ENCODE measurements at regions not wholly inside any gene's neighbourhood (a gene's known extent, or its start where the extent isn't known, plus 50 kb on each side); places are given as distances from the start of the nearest gene placed in this dataset.

DNA sequence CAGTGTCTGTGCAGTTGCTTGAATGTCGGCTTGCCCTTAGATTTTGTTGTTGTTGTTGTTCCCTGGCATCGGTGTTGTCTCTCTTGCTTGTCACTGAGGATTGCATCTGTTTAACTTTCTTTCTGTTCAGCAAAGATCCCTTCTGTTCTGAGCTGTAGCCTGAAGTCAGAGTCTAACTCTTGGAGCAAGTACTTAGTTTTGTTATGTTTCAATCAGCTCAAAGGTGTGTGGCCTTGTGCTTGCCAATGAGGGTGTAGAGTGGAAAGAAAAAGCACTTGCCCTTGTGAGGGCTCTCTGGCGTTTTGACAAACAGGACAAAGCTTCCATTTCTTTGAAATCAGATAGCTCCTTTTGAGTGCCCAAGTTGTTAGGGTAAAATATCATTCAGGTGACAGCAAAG is 757.1 kb upstream of the CDH7 start:
- no peak for TF ChIP-seq ZFX (IDR thresholded peaks at IDR 0.05)
- TF ChIP-seq, protein P1, sequence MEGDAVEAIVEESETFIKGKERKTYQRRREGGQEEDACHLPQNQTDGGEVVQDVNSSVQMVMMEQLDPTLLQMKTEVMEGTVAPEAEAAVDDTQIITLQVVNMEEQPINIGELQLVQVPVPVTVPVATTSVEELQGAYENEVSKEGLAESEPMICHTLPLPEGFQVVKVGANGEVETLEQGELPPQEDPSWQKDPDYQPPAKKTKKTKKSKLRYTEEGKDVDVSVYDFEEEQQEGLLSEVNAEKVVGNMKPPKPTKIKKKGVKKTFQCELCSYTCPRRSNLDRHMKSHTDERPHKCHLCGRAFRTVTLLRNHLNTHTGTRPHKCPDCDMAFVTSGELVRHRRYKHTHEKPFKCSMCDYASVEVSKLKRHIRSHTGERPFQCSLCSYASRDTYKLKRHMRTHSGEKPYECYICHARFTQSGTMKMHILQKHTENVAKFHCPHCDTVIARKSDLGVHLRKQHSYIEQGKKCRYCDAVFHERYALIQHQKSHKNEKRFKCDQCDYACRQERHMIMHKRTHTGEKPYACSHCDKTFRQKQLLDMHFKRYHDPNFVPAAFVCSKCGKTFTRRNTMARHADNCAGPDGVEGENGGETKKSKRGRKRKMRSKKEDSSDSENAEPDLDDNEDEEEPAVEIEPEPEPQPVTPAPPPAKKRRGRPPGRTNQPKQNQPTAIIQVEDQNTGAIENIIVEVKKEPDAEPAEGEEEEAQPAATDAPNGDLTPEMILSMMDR (conservative IDR thresholded peaks at IDR 0.05): no peak
- H3K27ac ChIP-seq: no peak overlapping the region

DNA sequence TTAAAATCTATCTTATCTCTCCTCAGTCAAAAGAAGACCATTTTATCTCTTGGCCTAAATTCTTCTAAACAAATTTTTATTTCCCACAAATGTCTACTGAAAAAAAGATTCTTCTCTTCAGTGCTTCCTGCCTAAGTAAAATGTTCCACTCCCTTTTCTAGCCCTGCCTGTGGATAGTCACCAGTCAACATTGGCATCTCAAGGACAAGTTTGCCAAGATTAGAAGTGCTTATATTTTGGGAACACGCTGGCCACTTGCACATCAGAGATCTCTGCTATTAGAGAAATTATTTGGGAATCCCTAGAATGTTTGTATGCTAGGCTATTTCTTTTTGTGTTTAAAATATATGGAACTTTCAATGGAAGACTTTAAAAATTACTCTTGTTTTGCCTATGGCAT is 758.2 kb upstream of the CDH7 start:
- H3K27ac ChIP-seq: no peak overlapping the region
- TF ChIP-seq ZFX (IDR thresholded peaks at IDR 0.05): no peak
- TF ChIP-seq, protein P1 (conservative IDR thresholded peaks at IDR 0.05): no peak

DNA sequence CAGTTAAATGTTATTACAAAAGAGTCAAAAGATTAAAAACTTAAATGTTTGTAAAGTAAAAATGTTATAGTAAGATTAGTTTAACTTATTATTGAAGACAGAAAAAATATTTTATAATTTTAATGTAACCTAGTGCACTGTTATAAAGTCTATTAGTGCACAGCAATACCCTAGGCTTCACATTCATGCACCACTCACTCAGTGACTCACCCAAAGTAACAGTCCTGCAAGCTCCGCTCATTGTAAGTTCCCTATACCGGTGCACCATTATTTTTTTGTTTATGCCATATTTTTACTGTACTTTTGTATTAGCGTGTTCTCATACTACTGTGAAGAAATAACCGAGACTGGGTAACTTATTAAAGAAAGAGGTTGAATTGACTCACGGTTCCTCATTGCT is 759.7 kb upstream of the CDH7 start:
- TF ChIP-seq, protein P1 (conservative IDR thresholded peaks at IDR 0.05): no peak
- no peak for TF ChIP-seq ZFX (IDR thresholded peaks at IDR 0.05)
- H3K27ac ChIP-seq: no peak overlapping the region

DNA sequence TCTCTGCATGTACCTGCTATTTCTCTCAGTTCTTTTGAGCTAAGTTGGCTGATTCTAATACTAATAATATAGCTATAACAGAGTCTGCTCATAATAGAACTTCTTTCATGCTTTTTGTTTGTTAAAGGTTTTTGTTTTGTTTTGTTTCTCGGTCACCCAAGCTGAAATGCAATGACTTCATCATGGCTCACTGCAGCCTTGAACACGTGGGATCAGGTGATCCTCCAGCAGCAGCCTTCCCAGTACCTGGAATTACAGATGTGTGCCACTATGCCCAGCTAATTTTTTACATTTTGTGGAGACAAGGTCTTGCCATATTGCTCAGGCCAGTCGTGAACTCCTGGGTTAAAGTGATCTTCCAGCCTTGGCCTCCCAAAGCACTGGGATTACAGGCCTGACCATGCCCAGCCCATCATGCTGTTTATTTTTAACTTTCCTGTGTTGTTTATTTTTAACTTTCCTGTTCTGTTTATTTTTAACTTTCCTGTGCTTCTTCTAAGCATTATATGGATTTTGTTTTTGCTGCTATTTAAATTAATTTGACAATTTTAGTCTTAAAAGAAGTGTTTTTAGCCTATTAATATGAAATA is 763.8 kb upstream of the CDH7 start:
- no peak for TF ChIP-seq ZFX (IDR thresholded peaks at IDR 0.05)
- TF ChIP-seq, protein P1 (conservative IDR thresholded peaks at IDR 0.05): no peak
- H3K27ac ChIP-seq: no peak overlapping the region

DNA sequence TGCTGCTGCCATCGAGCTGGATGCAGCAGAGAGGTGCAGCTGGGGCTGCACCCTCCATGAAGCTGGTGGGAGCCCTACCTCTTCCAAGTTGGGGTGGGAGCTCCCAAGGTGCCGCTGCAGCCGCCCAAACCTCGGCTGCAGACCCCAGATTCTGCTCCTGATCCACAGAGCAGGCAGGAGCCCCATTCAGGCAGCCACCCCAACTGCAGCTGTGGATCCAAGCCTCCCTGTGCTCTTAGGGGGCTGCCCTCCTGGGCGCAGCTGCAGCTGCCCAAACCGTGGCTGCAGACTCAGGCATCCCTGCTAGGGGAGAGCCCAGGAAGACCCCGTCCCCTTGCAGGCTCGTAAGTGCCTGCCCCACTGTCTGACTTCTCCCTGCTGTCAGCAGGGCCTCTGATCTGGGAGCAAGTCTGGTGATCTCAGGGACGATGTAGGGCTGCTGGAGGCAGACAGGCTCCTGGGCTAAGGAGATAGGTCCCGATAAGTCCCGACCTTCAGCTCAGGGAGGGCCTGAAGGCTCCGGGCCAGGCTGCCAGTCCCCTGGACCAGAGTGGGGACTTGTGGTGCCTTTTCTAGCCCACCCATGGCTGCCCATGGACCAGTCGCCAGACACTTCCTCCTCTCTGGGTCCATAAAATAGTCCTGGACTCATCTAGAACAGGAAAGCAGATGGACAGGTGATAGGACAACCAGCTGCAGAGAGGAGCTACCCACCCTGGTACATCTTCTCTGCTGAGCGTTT is 767.1 kb upstream of the CDH7 start:
- H3K27ac ChIP-seq: no peak overlapping the region
- no peak for TF ChIP-seq ZFX (IDR thresholded peaks at IDR 0.05)
- TF ChIP-seq, protein P1 (conservative IDR thresholded peaks at IDR 0.05): no peak

DNA sequence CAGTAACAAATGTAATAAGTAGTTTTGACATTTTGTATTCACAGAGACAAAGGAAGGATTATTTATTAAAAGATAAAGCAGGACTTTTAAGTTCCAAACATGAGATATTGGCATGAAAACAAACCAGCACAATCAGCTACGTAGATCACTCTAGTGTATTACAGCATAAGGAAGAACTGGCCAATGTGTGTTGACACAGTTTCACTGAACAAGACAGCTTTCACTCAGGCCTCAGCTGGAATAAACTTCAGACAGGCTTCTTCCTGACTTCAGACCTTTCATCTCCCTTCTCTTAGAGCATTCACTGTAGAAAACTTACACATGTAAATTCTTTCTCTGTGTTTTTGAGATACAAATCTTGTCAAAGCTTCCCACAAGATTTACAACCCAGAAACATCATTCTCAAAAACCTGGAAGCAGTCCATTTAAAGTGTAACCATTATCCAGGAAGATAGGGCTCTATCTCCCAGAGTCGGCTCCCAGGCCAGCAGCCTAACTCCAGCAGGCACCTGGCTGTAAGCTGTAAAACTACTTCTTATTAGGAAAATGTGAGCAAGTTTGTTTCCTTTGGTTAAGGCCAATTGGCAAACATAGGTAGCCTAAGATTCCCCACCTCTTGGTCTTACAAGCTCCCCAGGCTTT is 768.3 kb upstream of the CDH7 start:
- TF ChIP-seq, protein P1 (conservative IDR thresholded peaks at IDR 0.05): no peak
- TF ChIP-seq ZFX (IDR thresholded peaks at IDR 0.05): no peak
- no peak overlapping the region for H3K27ac ChIP-seq

DNA sequence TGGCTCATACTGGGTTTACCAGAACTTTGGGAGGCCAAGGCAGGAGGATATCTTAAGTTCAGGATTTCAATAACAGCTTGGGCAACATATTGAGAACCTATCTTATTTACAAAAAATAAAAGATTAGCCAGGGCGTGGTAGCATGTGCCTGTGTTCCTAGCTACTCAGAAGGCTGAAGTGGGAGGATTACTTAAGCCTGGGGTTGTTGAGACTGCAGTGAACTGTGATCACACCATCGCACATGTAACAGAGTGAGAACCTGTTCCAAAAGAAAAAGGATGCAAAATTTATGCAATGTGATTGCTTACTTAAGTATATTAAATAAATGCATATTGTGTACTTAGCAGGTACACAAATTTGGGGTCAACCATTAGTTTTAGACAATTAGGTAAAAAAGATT is 768.9 kb upstream of the CDH7 start:
- TF ChIP-seq, protein P1 (conservative IDR thresholded peaks at IDR 0.05): no peak
- no peak for TF ChIP-seq ZFX (IDR thresholded peaks at IDR 0.05)
- H3K27ac ChIP-seq: no peak overlapping the region
